DOHH2 (cell line): ENCODE measurements at regions not wholly inside any gene's neighbourhood (a gene's known extent, or its start where the extent isn't known, plus 50 kb on each side); places are given as distances from the start of the nearest gene placed in this dataset.

ENCODE experiments used
- EZH2phosphoT487 ChIP-seq: fragments of 200-600 bp; sonication (generic); IDR thresholded peaks from 2 replicates; pipeline ENCODE4 v1.6.1; 2017; ENCODE audit warnings: borderline replicate concordance, mild to moderate bottlenecking, antibody characterized with exemption, low read length, moderate library complexity, mixed read lengths
- TF ChIP-seq, protein P1 (sequence below): fragments of 200-600 bp; sonication (generic); IDR thresholded peaks from one replicate; pipeline ENCODE4 v1.5.1; 2014; ENCODE audit warnings: antibody characterized with exemption, mild to moderate bottlenecking, low read depth, low read length; ENCODE audit not compliant: poor library complexity, severe bottlenecking

DNA sequence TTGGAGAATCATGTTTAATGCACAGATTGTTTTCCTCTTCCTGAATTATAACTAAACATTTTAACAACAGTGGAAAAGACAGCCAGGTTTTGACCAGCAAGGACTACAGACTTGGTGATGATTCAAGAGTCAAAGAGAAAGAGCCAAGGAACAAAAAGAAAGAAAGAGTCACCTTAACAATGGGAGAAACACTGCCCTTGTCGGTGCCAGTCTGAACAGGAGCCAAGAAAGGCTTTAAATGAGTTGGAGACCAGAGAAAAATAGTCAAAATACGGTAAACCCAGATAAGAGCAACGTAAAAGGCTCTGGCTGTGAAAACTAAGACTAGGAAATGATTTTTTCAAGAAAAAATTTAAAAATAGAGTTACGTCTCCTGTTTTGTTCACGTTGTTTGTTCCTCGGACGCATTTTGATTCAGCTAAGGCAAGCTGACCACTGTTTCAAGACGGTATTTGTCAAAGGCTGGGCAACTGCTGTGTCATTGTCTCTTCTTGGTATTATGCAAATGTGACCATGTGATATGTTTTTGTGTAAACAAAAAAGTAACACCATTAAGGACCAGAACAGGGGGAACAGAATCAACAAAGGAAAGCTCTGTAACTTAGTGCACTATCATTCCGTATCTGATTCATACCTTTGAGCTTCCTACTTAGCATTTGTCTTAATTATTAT is 634.5 kb downstream of the LIG4 start:
- TF ChIP-seq, protein P1, sequence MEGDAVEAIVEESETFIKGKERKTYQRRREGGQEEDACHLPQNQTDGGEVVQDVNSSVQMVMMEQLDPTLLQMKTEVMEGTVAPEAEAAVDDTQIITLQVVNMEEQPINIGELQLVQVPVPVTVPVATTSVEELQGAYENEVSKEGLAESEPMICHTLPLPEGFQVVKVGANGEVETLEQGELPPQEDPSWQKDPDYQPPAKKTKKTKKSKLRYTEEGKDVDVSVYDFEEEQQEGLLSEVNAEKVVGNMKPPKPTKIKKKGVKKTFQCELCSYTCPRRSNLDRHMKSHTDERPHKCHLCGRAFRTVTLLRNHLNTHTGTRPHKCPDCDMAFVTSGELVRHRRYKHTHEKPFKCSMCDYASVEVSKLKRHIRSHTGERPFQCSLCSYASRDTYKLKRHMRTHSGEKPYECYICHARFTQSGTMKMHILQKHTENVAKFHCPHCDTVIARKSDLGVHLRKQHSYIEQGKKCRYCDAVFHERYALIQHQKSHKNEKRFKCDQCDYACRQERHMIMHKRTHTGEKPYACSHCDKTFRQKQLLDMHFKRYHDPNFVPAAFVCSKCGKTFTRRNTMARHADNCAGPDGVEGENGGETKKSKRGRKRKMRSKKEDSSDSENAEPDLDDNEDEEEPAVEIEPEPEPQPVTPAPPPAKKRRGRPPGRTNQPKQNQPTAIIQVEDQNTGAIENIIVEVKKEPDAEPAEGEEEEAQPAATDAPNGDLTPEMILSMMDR, result no peak
- no peak for TF ChIP-seq EZH2phosphoT487
